ENCODE measurements at regions not wholly inside any gene's neighbourhood (a gene's known extent, or its start where the extent isn't known, plus 50 kb on each side); places are given as distances from the start of the nearest gene placed in this dataset.

DNA sequence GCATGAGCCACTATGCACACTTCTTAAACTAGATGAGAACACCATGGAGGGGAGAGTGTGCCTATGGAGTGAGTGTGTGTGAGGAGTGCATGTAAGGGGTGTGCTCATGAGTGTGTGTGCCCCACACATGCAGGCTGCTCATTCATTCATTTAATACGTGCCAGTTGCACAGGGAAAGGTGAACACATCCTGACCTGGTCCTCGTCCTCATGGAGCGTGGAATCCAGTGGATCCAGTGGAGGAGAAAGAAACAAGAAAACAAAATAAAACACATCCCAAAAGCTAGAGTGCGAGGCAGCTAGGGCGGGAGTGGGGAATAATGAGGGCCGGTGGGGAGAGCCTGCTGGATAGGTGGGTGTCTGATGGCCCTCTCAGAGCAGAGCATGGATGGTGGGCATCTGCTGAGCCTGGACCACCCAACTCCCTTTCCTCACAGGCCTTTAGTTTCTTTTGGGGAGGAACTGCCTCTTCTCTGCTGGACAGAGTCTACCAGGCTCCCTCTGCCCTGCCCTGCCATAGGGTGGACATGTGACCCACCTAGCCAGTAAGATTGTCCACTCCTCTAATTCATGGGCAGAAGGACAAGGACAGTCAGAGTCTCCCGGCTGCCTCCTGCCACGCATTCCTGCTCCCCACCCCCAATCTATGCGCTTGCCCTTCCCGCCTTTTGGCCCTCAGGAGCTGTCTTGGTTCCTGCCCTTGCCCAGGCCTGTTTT lies 204.3 kb downstream of the RAB11FIP4 start:
- Histone ChIP-seq H3K36me3 (ENCODE audit: control insufficient read depth in 1 of 2, insufficient read depth in 2 of 2, low read length in 2 of 2) (no peaks in the 10 kb centered on the region), H3K9me3 (ENCODE audit: control insufficient read depth in 1 of 2, low read length in 2 of 2) (no peaks in the 10 kb centered on the region), H3K4me3 (ENCODE audit: low read depth in 1 of 2, low read length in 2 of 2) (no peak overlapping the region), H3K27ac (ENCODE audit: low read length) (peak overlapping the region; percentile 12), H3K4me1 (ENCODE audit: control insufficient read depth in 1 of 2, insufficient read depth in 2 of 2, low read length in 2 of 2) (peaks cover 4 to 12% of the 10 kb centered on the region in 2 donors), H3K27me3 (ENCODE audit: low read depth, low read length) (no peaks in the 10 kb centered on the region)

DNA sequence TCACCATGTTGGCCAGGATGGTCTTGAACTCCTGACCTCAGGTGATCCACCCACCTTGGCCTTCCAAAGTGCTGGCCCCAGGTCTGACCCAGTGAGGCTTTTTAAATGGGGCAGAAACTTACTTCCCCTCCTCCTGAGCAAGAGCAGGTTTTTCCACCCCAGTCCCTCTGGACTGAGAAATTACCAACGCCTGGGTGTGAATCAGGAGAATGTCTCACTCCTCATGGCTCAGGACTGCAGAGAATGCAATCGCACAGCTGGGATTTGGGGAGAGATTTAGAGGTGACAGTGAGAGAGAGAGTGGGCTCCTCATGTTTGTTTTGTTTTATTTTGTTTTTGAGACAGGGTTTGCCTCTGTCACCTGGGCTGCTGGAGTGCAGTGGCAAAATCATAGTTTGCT lies 203.6 kb downstream of the RAB11FIP4 start:
- Histone ChIP-seq H3K4me1 (ENCODE audit: control insufficient read depth in 1 of 2, insufficient read depth in 2 of 2, low read length in 2 of 2) (peaks cover 4 to 12% of the 10 kb centered on the region in 2 donors), H3K36me3 (ENCODE audit: control insufficient read depth in 1 of 2, insufficient read depth in 2 of 2, low read length in 2 of 2) (no peaks in the 10 kb centered on the region), H3K27me3 (ENCODE audit: low read depth, low read length) (no peaks in the 10 kb centered on the region), H3K9me3 (ENCODE audit: control insufficient read depth in 1 of 2, low read length in 2 of 2) (no peaks in the 10 kb centered on the region), H3K27ac (ENCODE audit: low read length) (no peak overlapping the region), H3K4me3 (ENCODE audit: low read depth in 1 of 2, low read length in 2 of 2) (no peak overlapping the region)

GRCh38 chr17:31594416-31594815 lies 202.9 kb downstream of the RAB11FIP4 start:
- peaks cover 4 to 12% of the 10 kb centered on the region in 2 donors for H3K4me1 ChIP-seq (ENCODE audit: control insufficient read depth in 1 of 2, insufficient read depth in 2 of 2, low read length in 2 of 2)
- no peak overlapping the region for H3K27ac ChIP-seq (ENCODE audit: low read length)
- H3K4me3 ChIP-seq (ENCODE audit: low read depth in 1 of 2, low read length in 2 of 2): no peak overlapping the region
- H3K36me3 ChIP-seq (ENCODE audit: control insufficient read depth in 1 of 2, insufficient read depth in 2 of 2, low read length in 2 of 2): no peaks in the 10 kb centered on the region
- no peaks in the 10 kb centered on the region for H3K9me3 ChIP-seq (ENCODE audit: control insufficient read depth in 1 of 2, low read length in 2 of 2)
- H3K27me3 ChIP-seq (ENCODE audit: low read depth, low read length): no peaks in the 10 kb centered on the region

DNA sequence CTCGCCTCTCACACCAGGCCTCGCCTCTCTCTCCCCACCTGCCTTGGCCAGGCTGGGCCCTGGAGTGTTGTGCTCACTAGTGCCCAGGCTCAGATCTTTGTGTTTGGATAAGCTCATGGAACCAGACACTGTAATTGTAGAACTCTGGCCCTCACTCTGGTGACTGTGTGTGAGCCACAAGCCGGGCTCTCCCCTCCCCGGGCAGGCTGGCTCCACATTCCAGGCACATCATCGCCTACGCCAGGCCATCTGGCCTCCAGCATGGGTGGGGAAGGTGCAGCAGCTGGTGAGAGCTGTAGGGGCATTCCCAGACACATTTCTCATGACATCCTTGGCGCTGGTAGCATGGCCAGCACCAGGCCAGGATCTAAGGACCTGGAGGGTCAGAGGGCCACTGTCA lies 202.3 kb downstream of the RAB11FIP4 start:
- Histone ChIP-seq H3K9me3 (ENCODE audit: control insufficient read depth in 1 of 2, low read length in 2 of 2) (no peaks in the 10 kb centered on the region), H3K36me3 (ENCODE audit: control insufficient read depth in 1 of 2, insufficient read depth in 2 of 2, low read length in 2 of 2) (no peaks in the 10 kb centered on the region), H3K27ac (ENCODE audit: low read length) (no peak overlapping the region), H3K4me1 (ENCODE audit: control insufficient read depth in 1 of 2, insufficient read depth in 2 of 2, low read length in 2 of 2) (peaks cover 4 to 12% of the 10 kb centered on the region in 2 donors), H3K27me3 (ENCODE audit: low read depth, low read length) (no peaks in the 10 kb centered on the region), H3K4me3 (ENCODE audit: low read depth in 1 of 2, low read length in 2 of 2) (no peak overlapping the region)

DNA sequence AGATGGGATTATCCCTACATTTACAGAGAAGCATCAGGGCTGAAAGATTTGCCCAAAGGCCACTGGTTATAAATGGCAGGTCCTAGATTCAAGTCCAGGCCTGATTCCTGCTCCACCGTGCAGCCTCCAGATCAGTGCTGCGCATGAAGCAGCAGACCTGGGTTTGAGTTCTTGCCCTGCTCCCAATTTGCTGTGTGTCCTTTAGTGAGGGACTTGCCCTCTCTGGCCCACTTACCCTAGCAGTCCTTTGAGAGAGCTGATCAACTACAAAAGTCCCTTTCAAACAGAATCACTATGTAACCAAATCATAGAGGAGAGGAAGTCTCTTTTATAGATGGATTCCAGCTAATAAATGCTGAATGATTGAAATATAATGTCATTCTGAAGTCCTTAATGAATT lies 200.4 kb downstream of the RAB11FIP4 start:
- Histone ChIP-seq H3K36me3 (ENCODE audit: control insufficient read depth in 1 of 2, insufficient read depth in 2 of 2, low read length in 2 of 2) (no peaks in the 10 kb centered on the region), H3K27me3 (ENCODE audit: low read depth, low read length) (no peaks in the 10 kb centered on the region), H3K9me3 (ENCODE audit: control insufficient read depth in 1 of 2, low read length in 2 of 2) (no peaks in the 10 kb centered on the region), H3K4me1 (ENCODE audit: control insufficient read depth in 1 of 2, insufficient read depth in 2 of 2, low read length in 2 of 2) (peaks cover 3 to 17% of the 10 kb centered on the region in 2 donors), H3K4me3 (ENCODE audit: low read depth in 1 of 2, low read length in 2 of 2) (no peak overlapping the region), H3K27ac (ENCODE audit: low read length) (no peak overlapping the region)

- Histone ChIP-seq H3K4me3 (ENCODE audit: low read depth in 1 of 2, low read length in 2 of 2) (no peak overlapping the region), H3K27ac (ENCODE audit: low read length) (no peak overlapping the region), H3K9me3 (ENCODE audit: control insufficient read depth in 1 of 2, low read length in 2 of 2) (no peaks in the 10 kb centered on the region), H3K4me1 (ENCODE audit: control insufficient read depth in 1 of 2, insufficient read depth in 2 of 2, low read length in 2 of 2) (peaks cover 0 to 5% of the 10 kb centered on the region in 2 donors), H3K36me3 (ENCODE audit: control insufficient read depth in 1 of 2, insufficient read depth in 2 of 2, low read length in 2 of 2) (no peaks in the 10 kb centered on the region), H3K27me3 (ENCODE audit: low read depth, low read length) (no peaks in the 10 kb centered on the region)
Observed at GRCh38 chr17:31588512-31588911, 197.0 kb downstream of the RAB11FIP4 start.

DNA sequence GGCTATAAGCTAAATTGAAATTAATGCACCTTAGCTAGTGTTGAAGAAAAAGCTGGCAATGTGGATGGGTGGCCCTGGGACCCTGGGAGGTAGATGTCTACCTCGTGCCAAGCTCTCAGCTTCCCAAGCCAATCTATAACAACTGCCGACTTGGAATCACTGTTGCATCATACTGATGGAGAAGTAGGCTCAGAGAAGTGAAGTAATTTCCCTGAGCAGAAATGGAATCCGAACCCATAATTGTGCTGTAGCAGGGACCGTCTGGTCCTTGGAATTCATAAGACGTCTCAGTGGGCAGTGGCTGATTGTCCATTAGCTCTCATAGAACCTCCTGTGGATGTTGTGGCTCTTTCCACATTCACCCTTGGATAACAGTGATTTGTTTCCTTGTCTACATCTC lies 196.6 kb downstream of the RAB11FIP4 start:
- H3K27me3 ChIP-seq (ENCODE audit: low read depth, low read length): no peaks in the 10 kb centered on the region
- H3K27ac ChIP-seq (ENCODE audit: low read length): no peak overlapping the region
- peaks cover 0 to 5% of the 10 kb centered on the region in 2 donors for H3K4me1 ChIP-seq (ENCODE audit: control insufficient read depth in 1 of 2, insufficient read depth in 2 of 2, low read length in 2 of 2)
- no peaks in the 10 kb centered on the region for H3K36me3 ChIP-seq (ENCODE audit: control insufficient read depth in 1 of 2, insufficient read depth in 2 of 2, low read length in 2 of 2)
- no peaks in the 10 kb centered on the region for H3K9me3 ChIP-seq (ENCODE audit: control insufficient read depth in 1 of 2, low read length in 2 of 2)
- H3K4me3 ChIP-seq (ENCODE audit: low read depth in 1 of 2, low read length in 2 of 2): no peak overlapping the region

Measured in muscle layer of duodenum (tissue), 2 donors.